ENCODE measurements at regions not wholly inside any gene's neighbourhood (a gene's known extent, or its start where the extent isn't known, plus 50 kb on each side); places are given as distances from the start of the nearest gene placed in this dataset.
"Not testable (repeated sequence)": the region's sequence is repeated elsewhere in the genome, so short reads cannot be mapped to it uniquely, and the experiment has no call there.

GRCh38 chr15:59841036-59841435, 151.9 kb upstream of the BNIP2 start:
- no peak for DNase-seq (ENCODE audit: low spot score)
- in situ Hi-C loops (cut with HindIII; ENCODE audit: low sequenced_read_pairs) = no loop called here

GRCh38 chr15:59839906-59840305, 150.8 kb upstream of the BNIP2 start:
- no peak for DNase-seq (ENCODE audit: low spot score)
- in situ Hi-C loops (cut with HindIII; ENCODE audit: low sequenced_read_pairs) = no loop called here

GRCh38 chr15:59838900-59839299, 149.8 kb upstream of the BNIP2 start:
- in situ Hi-C loops (cut with HindIII; ENCODE audit: low sequenced_read_pairs) = no loop called here
- no peak for DNase-seq (ENCODE audit: low spot score)

GRCh38 chr15:59835776-59836175, 146.7 kb upstream of the BNIP2 start:
- in situ Hi-C loops (cut with HindIII; ENCODE audit: low sequenced_read_pairs) = no loop called here
- DNase-seq (ENCODE audit: low spot score) = no peak

- in situ Hi-C loops (cut with HindIII; ENCODE audit: low sequenced_read_pairs) = no loop called here
- DNase-seq (ENCODE audit: low spot score) = no peak
These were observed 145.4 kb upstream of the BNIP2 start for GRCh38 chr15:59834528-59834927.

GRCh38 chr15:59833366-59833765, 144.2 kb upstream of the BNIP2 start:
- in situ Hi-C loops (cut with HindIII; ENCODE audit: low sequenced_read_pairs) = no loop called here
- DNase-seq (ENCODE audit: low spot score) = no peak

- DNase-seq (ENCODE audit: low spot score) = no peak
- in situ Hi-C loops (cut with HindIII; ENCODE audit: low sequenced_read_pairs) = no loop called here
These were observed 141.8 kb upstream of the BNIP2 start for GRCh38 chr15:59830873-59831272.

- no peak for DNase-seq (ENCODE audit: low spot score)
- in situ Hi-C loops (cut with HindIII; ENCODE audit: low sequenced_read_pairs) = no loop called here
These were observed 141.0 kb upstream of the BNIP2 start for GRCh38 chr15:59830098-59830497.

- DNase-seq (ENCODE audit: low spot score) = no peak
- in situ Hi-C loops (cut with HindIII; ENCODE audit: low sequenced_read_pairs) = no loop called here
These were observed 139.7 kb upstream of the BNIP2 start for GRCh38 chr15:59828861-59829260.

- in situ Hi-C loops (cut with HindIII; ENCODE audit: low sequenced_read_pairs) = no loop called here
- no peak for DNase-seq (ENCODE audit: low spot score)
These were observed 139.1 kb upstream of the BNIP2 start for GRCh38 chr15:59828263-59828662.

GRCh38 chr15:59825901-59826300, 136.8 kb upstream of the BNIP2 start:
- in situ Hi-C loops (cut with HindIII; ENCODE audit: low sequenced_read_pairs) = no loop called here
- DNase-seq (ENCODE audit: low spot score) = no peak

GRCh38 chr15:59821286-59821685, 132.2 kb upstream of the BNIP2 start:
- no peak for DNase-seq (ENCODE audit: low spot score)
- in situ Hi-C loops (cut with HindIII; ENCODE audit: low sequenced_read_pairs) = no loop called here

- in situ Hi-C loops (cut with HindIII; ENCODE audit: low sequenced_read_pairs) = no loop called here
- no peak for DNase-seq (ENCODE audit: low spot score)
These were observed 130.0 kb upstream of the BNIP2 start for GRCh38 chr15:59819092-59819491.

- no peak for DNase-seq (ENCODE audit: low spot score)
- in situ Hi-C loops (cut with HindIII; ENCODE audit: low sequenced_read_pairs) = no loop called here
These were observed 129.2 kb upstream of the BNIP2 start for GRCh38 chr15:59818336-59818735.

GRCh38 chr15:59817834-59818233, 128.7 kb upstream of the BNIP2 start:
- in situ Hi-C loops (cut with HindIII; ENCODE audit: low sequenced_read_pairs) = no loop called here
- no peak for DNase-seq (ENCODE audit: low spot score)

GRCh38 chr15:59817053-59817452, 127.9 kb upstream of the BNIP2 start:
- in situ Hi-C loops (cut with HindIII; ENCODE audit: low sequenced_read_pairs) = no loop called here
- DNase-seq (ENCODE audit: low spot score) = no peak

GRCh38 chr15:59814409-59814808, 125.3 kb upstream of the BNIP2 start:
- DNase-seq (ENCODE audit: low spot score) = no peak
- in situ Hi-C loops (cut with HindIII; ENCODE audit: low sequenced_read_pairs) = no loop called here

- DNase-seq (ENCODE audit: low spot score) = no peak
- in situ Hi-C loops (cut with HindIII; ENCODE audit: low sequenced_read_pairs) = no loop called here
These were observed 123.8 kb upstream of the BNIP2 start for GRCh38 chr15:59812889-59813288.

- in situ Hi-C loops (cut with HindIII; ENCODE audit: low sequenced_read_pairs) = no loop called here
- no peak for DNase-seq (ENCODE audit: low spot score)
These were observed 123.2 kb upstream of the BNIP2 start for GRCh38 chr15:59812250-59812870.

- DNase-seq (ENCODE audit: low spot score); in situ Hi-C loops (cut with HindIII; ENCODE audit: low sequenced_read_pairs): not testable (repeated sequence)
These were observed 114.3 kb upstream of the BNIP2 start for GRCh38 chr15:59803293-59803966.

- DNase-seq (ENCODE audit: low spot score) = no peak
- in situ Hi-C loops (cut with HindIII; ENCODE audit: low sequenced_read_pairs) = no loop called here
These were observed 112.5 kb upstream of the BNIP2 start for GRCh38 chr15:59801649-59802048.
